MM.1S (cell line): ENCODE measurements at regions not wholly inside any gene's neighbourhood (a gene's known extent, or its start where the extent isn't known, plus 50 kb on each side); places are given as distances from the start of the nearest gene placed in this dataset.

Experiments
- DNase-seq: peaks from one replicate; pipeline ENCODE4 v3.0.0-alpha.2; 2015
- H2AFZ ChIP-seq: fragments of 300-600 bp; sonication (generic); 2 replicates; pipeline ENCODE4 v1.6.0; 2016; ENCODE audit warnings: antibody characterized with exemption, low read length
- H3F3A ChIP-seq: fragments of 300-600 bp; sonication (generic); 2 replicates; pipeline ENCODE4 v1.6.1; 2016; ENCODE audit warnings: mild to moderate bottlenecking, antibody characterized with exemption, low read length, moderate library complexity, mixed read lengths; ENCODE audit not compliant: insufficient read depth
- H3K27ac ChIP-seq: fragments of 300-600 bp; sonication (generic); 2 replicates; pipeline ENCODE4 v1.5.1; 2016; ENCODE audit warnings: mild to moderate bottlenecking, low read length
- H3K27me3 ChIP-seq: fragments of 300-600 bp; sonication (generic); replicated peaks from 2 replicates; pipeline ENCODE4 v1.6.0; 2016; ENCODE audit warnings: low read length; ENCODE audit not compliant: insufficient read depth
- H3K36me3 ChIP-seq: fragments of 300-600 bp; sonication (generic); replicated peaks from 2 replicates; pipeline ENCODE4 v1.6.1; 2016; ENCODE audit warnings: mild to moderate bottlenecking, low read length, mixed read lengths; ENCODE audit not compliant: insufficient read depth
- H3K4me1 ChIP-seq: fragments of 300-600 bp; sonication (generic); 2 replicates; pipeline ENCODE4 v1.6.1; 2016; ENCODE audit warnings: low read length, mixed read lengths
- H3K4me2 ChIP-seq: fragments of 300-600 bp; sonication (generic); 2 replicates; pipeline ENCODE4 v1.6.0; 2016; ENCODE audit warnings: low read depth, low read length
- H3K4me3 ChIP-seq: fragments of 300-600 bp; sonication (generic); 2 replicates; pipeline ENCODE4 v1.5.1; 2016; ENCODE audit warnings: low read length, mixed read lengths
- H3K79me2 ChIP-seq: fragments of 300-600 bp; sonication (generic); 2 replicates; pipeline ENCODE4 v1.6.1; 2016; ENCODE audit warnings: mixed run types, low read length, mixed read lengths
- H3K9ac ChIP-seq: fragments of 300-600 bp; sonication (generic); 2 replicates; pipeline ENCODE4 v1.6.1; 2016; ENCODE audit warnings: low read length, mixed read lengths
- H3K9me2 ChIP-seq: fragments of 300-600 bp; sonication (generic); replicated peaks from 2 replicates; pipeline ENCODE4 v1.6.1; 2016; ENCODE audit warnings: mild to moderate bottlenecking, low read length, mixed read lengths; ENCODE audit not compliant: insufficient read depth
- H3K9me3 ChIP-seq: fragments of 300-600 bp; sonication (generic); replicated peaks from 2 replicates; pipeline ENCODE4 v1.6.1; 2016; ENCODE audit warnings: mild to moderate bottlenecking, low read length, mixed read lengths; ENCODE audit not compliant: insufficient read depth
- H4K20me1 ChIP-seq: fragments of 300-600 bp; sonication (generic); 2 replicates; pipeline ENCODE4 v1.6.1; 2016; ENCODE audit warnings: mild to moderate bottlenecking, low read length, moderate library complexity, mixed read lengths; ENCODE audit not compliant: insufficient read depth
- CTCF ChIP-seq: fragments of 300-600 bp; sonication (generic); IDR thresholded peaks from 2 replicates; pipeline ENCODE4 v1.5.1; 2016; ENCODE audit warnings: antibody characterized with exemption, low read length, mixed read lengths
- EZH2 ChIP-seq: fragments of 300-600 bp; sonication (generic); optimal IDR thresholded peaks from 2 replicates; pipeline ENCODE3; 2017; ENCODE audit warnings: low read depth, mild to moderate bottlenecking, antibody characterized with exemption, low read length, mixed read lengths
- EZH2phosphoT487 ChIP-seq: fragments of 300-600 bp; sonication (generic); IDR thresholded peaks from 2 replicates; pipeline ENCODE4 v1.6.1; 2018; ENCODE audit warnings: antibody characterized with exemption, low read length

GRCh38 chr7:50229964-50230363 is 74.6 kb upstream of the IKZF1 start:
- Histone ChIP-seq H3K9ac (no peak overlapping the region), H4K20me1 (no peaks in the 10 kb centered on the region), H3F3A (no peaks in the 10 kb centered on the region), H3K27ac (no peak overlapping the region), H3K36me3 (no peaks in the 10 kb centered on the region), H3K4me1 (no peaks in the 10 kb centered on the region), H2AFZ (no peak overlapping the region), H3K4me3 (no peak overlapping the region), H3K9me3 (no peaks in the 10 kb centered on the region), H3K79me2 (no peaks in the 10 kb centered on the region), H3K9me2 (no peaks in the 10 kb centered on the region), H3K4me2 (no peak overlapping the region), H3K27me3 (no peaks in the 10 kb centered on the region)
- TF ChIP-seq EZH2, result no peak
- TF ChIP-seq EZH2phosphoT487, result no peak
- peak; percentile 70 for TF ChIP-seq CTCF
- DNase-seq, result peak; percentile 42

GRCh38 chr7:50228148-50228547 is 76.4 kb upstream of the IKZF1 start:
- no peak for DNase-seq
- H3K4me2 ChIP-seq, result no peak overlapping the region
- H4K20me1 ChIP-seq, result no peaks in the 10 kb centered on the region
- H3K79me2 ChIP-seq, result no peaks in the 10 kb centered on the region
- no peak overlapping the region for H3K27ac ChIP-seq
- H3F3A ChIP-seq, result no peaks in the 10 kb centered on the region
- no peaks in the 10 kb centered on the region for H3K9me2 ChIP-seq
- no peaks in the 10 kb centered on the region for H3K9me3 ChIP-seq
- H2AFZ ChIP-seq, result no peak overlapping the region
- H3K9ac ChIP-seq, result no peak overlapping the region
- TF ChIP-seq EZH2 (no peak), CTCF (no peak), EZH2phosphoT487 (no peak)
- H3K27me3 ChIP-seq, result no peaks in the 10 kb centered on the region
- no peaks in the 10 kb centered on the region for H3K36me3 ChIP-seq
- H3K4me1 ChIP-seq, result no peaks in the 10 kb centered on the region
- H3K4me3 ChIP-seq, result no peak overlapping the region

DNA sequence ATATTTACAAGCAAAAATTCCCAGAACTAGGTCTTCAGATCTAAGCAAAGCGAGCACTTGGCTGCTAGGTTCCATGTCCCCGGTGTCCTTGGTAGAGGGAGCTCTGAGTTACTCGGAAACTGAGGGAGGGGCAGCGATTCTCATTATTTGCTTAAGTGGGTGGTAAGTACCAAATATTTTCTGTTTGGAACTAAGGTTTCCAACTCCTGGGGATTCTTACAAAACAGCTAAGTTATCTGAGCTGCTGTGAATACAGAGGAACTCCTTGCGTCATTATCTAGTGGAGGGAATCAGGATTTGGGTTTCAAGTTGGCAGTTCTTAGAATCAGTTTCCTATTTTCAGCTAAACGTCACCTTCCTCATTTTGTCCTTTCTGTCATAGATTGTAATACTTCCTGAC is 76.8 kb upstream of the IKZF1 start:
- TF ChIP-seq CTCF (no peak), EZH2 (no peak), EZH2phosphoT487 (no peak)
- Histone ChIP-seq H3K9me3 (no peaks in the 10 kb centered on the region), H3K36me3 (no peaks in the 10 kb centered on the region), H3K79me2 (no peaks in the 10 kb centered on the region), H3K9ac (no peak overlapping the region), H3K27ac (no peak overlapping the region), H3K4me3 (no peak overlapping the region), H3F3A (no peaks in the 10 kb centered on the region), H3K27me3 (no peaks in the 10 kb centered on the region), H3K4me2 (no peak overlapping the region), H3K4me1 (no peaks in the 10 kb centered on the region), H4K20me1 (no peaks in the 10 kb centered on the region), H2AFZ (no peak overlapping the region), H3K9me2 (no peaks in the 10 kb centered on the region)
- no peak for DNase-seq

- H4K20me1 ChIP-seq, result no peaks in the 10 kb centered on the region
- DNase-seq, result no peak
- H3K9ac ChIP-seq, result no peak overlapping the region
- no peaks in the 10 kb centered on the region for H3K27me3 ChIP-seq
- H3K27ac ChIP-seq, result no peak overlapping the region
- H3K4me3 ChIP-seq, result no peak overlapping the region
- H3K4me2 ChIP-seq, result no peak overlapping the region
- H3K9me3 ChIP-seq, result no peaks in the 10 kb centered on the region
- no peaks in the 10 kb centered on the region for H3F3A ChIP-seq
- no peaks in the 10 kb centered on the region for H3K36me3 ChIP-seq
- no peaks in the 10 kb centered on the region for H3K9me2 ChIP-seq
- H3K4me1 ChIP-seq, result no peaks in the 10 kb centered on the region
- no peak for TF ChIP-seq EZH2
- TF ChIP-seq EZH2phosphoT487, result no peak
- TF ChIP-seq CTCF, result no peak
- no peaks in the 10 kb centered on the region for H3K79me2 ChIP-seq
- no peak overlapping the region for H2AFZ ChIP-seq
Observed at GRCh38 chr7:50226669-50227068, 77.8 kb upstream of the IKZF1 start.
